ENCODE measurements at regions not wholly inside any gene's neighbourhood (a gene's known extent, or its start where the extent isn't known, plus 50 kb on each side); places are given as distances from the start of the nearest gene placed in this dataset.
A peak's percentile ranks its signal among the peaks of the same experiment; 100 is the strongest.

- Histone ChIP-seq H3K4me3 (no peak overlapping the region), H3K4me1 (no peaks in the 10 kb centered on the region), H3K9me3 (no peaks in the 10 kb centered on the region), H3K27me3 (no peaks in the 10 kb centered on the region), H3K36me3 (no peaks in the 10 kb centered on the region), H3K27ac (no peak overlapping the region)
- no peak for TF ChIP-seq POLR2A (IDR thresholded peaks at IDR 0.05)
- no peak for TF ChIP-seq CTCF (IDR thresholded peaks at IDR 0.05)
- DNase-seq, result no peak
These were observed 171.0 kb downstream of the DEPDC1B start for GRCh38 chr5:60529001-60529400.

GRCh38 chr5:60527072-60527471, 172.9 kb downstream of the DEPDC1B start:
- H3K27me3 ChIP-seq, result no peaks in the 10 kb centered on the region
- H3K27ac ChIP-seq, result no peak overlapping the region
- peaks cover 0 to under 1% (median 0%) of the 10 kb centered on the region in 4 donors for H3K4me1 ChIP-seq
- no peak overlapping the region for H3K4me3 ChIP-seq
- H3K36me3 ChIP-seq, result no peaks in the 10 kb centered on the region
- no peak for DNase-seq
- TF ChIP-seq CTCF (IDR thresholded peaks at IDR 0.05) (no peak), POLR2A (IDR thresholded peaks at IDR 0.05) (no peak)
- no peaks in the 10 kb centered on the region for H3K9me3 ChIP-seq

GRCh38 chr5:60526336-60526875, 173.6 kb downstream of the DEPDC1B start:
- H3K36me3 ChIP-seq, result no peaks in the 10 kb centered on the region
- no peak for TF ChIP-seq CTCF (IDR thresholded peaks at IDR 0.05)
- TF ChIP-seq POLR2A (IDR thresholded peaks at IDR 0.05), result no peak
- H3K4me3 ChIP-seq, result no peak overlapping the region
- H3K4me1 ChIP-seq, result peaks cover 0 to 6% (median 0%) of the 10 kb centered on the region in 4 donors
- no peak for DNase-seq
- no peak overlapping the region for H3K27ac ChIP-seq
- H3K27me3 ChIP-seq, result no peaks in the 10 kb centered on the region
- no peaks in the 10 kb centered on the region for H3K9me3 ChIP-seq

- TF ChIP-seq CTCF (IDR thresholded peaks at IDR 0.05), result no peak
- no peak for TF ChIP-seq POLR2A (IDR thresholded peaks at IDR 0.05)
- H3K9me3 ChIP-seq, result no peaks in the 10 kb centered on the region
- H3K4me1 ChIP-seq, result peaks cover 0 to 6% (median 0%) of the 10 kb centered on the region in 4 donors
- no peaks in the 10 kb centered on the region for H3K36me3 ChIP-seq
- DNase-seq, result no peak
- no peaks in the 10 kb centered on the region for H3K27me3 ChIP-seq
- H3K27ac ChIP-seq, result peak overlapping the region in 2 of 4 donors; percentile 55 to 66
- H3K4me3 ChIP-seq, result peak overlapping the region in 1 of 4 donors; percentile 18
These were observed 177.6 kb downstream of the DEPDC1B start for GRCh38 chr5:60522292-60522905.

GRCh38 chr5:60521376-60522291, 178.3 kb downstream of the DEPDC1B start:
- Histone ChIP-seq H3K36me3 (no peaks in the 10 kb centered on the region), H3K9me3 (no peaks in the 10 kb centered on the region), H3K27me3 (no peaks in the 10 kb centered on the region), H3K27ac (peak overlapping the region in 2 of 4 donors; percentile 55 to 66), H3K4me3 (peak overlapping the region in 1 of 4 donors; percentile 18), H3K4me1 (peaks cover 0 to 6% (median 0%) of the 10 kb centered on the region in 4 donors)
- no peak for DNase-seq
- TF ChIP-seq POLR2A (IDR thresholded peaks at IDR 0.05) (no peak), CTCF (IDR thresholded peaks at IDR 0.05) (no peak)
